ENCODE measurements at regions not wholly inside any gene's neighbourhood (a gene's known extent, or its start where the extent isn't known, plus 50 kb on each side); places are given as distances from the start of the nearest gene placed in this dataset.

- no peak for DNase-seq
These were observed 56.0 kb downstream of the PLK2 start for GRCh38 chr5:58403822-58404433.

GRCh38 chr5:58401701-58402100, 58.2 kb downstream of the PLK2 start:
- no peak for DNase-seq

GRCh38 chr5:58400737-58401136, 59.1 kb downstream of the PLK2 start:
- DNase-seq: no peak

GRCh38 chr5:58399951-58400350, 59.9 kb downstream of the PLK2 start:
- no peak for DNase-seq

- DNase-seq: no peak
These were observed 65.5 kb downstream of the PLK2 start for GRCh38 chr5:58394339-58394738.

- DNase-seq: no peak
These were observed 66.2 kb downstream of the PLK2 start for GRCh38 chr5:58393716-58394115.

GRCh38 chr5:58392496-58392895, 67.4 kb downstream of the PLK2 start:
- no peak for DNase-seq

- DNase-seq: no peak
These were observed 76.4 kb downstream of the PLK2 start for GRCh38 chr5:58383448-58383847.

GRCh38 chr5:58382131-58382534, 77.8 kb downstream of the PLK2 start:
- DNase-seq: no peak

- no peak for DNase-seq
These were observed 78.3 kb downstream of the PLK2 start for GRCh38 chr5:58381566-58381965.

GRCh38 chr5:58380655-58381054, 79.2 kb downstream of the PLK2 start:
- DNase-seq: no peak

- no peak for DNase-seq
These were observed 81.1 kb downstream of the PLK2 start for GRCh38 chr5:58378613-58379390.

GRCh38 chr5:58370606-58371005, 89.3 kb downstream of the PLK2 start:
- no peak for DNase-seq

GRCh38 chr5:58369513-58370190, 90.2 kb downstream of the PLK2 start:
- no peak for DNase-seq

- no peak for DNase-seq
These were observed 93.4 kb downstream of the PLK2 start for GRCh38 chr5:58366461-58366860.

- DNase-seq: no peak
These were observed 94.1 kb downstream of the PLK2 start for GRCh38 chr5:58365791-58366190.

GRCh38 chr5:58363461-58364249, 96.2 kb downstream of the PLK2 start:
- no peak for DNase-seq

- DNase-seq: no peak
These were observed 97.8 kb downstream of the PLK2 start for GRCh38 chr5:58362135-58362534.

- no peak for DNase-seq
These were observed 99.1 kb downstream of the PLK2 start for GRCh38 chr5:58360794-58361193.

GRCh38 chr5:58359981-58360380, 99.9 kb downstream of the PLK2 start:
- DNase-seq: no peak

GRCh38 chr5:58358501-58359178, 101.2 kb downstream of the PLK2 start:
- no peak for DNase-seq

GRCh38 chr5:58357799-58358500, 101.9 kb downstream of the PLK2 start:
- DNase-seq: no peak

Data from activated T-cell treated with anti-CD3 and anti-CD28 coated beads for 4 hours (primary cell).